ENCODE measurements at regions not wholly inside any gene's neighbourhood (a gene's known extent, or its start where the extent isn't known, plus 50 kb on each side); places are given as distances from the start of the nearest gene placed in this dataset.

- peak; percentile 85 for DNase-seq (ENCODE audit: low read depth)
Measured at GRCh38 chr20:40493071-40493470, 196.0 kb downstream of the MAFB start.

- DNase-seq (ENCODE audit: low read depth) = no peak
Measured at GRCh38 chr20:40491009-40491590, 197.9 kb downstream of the MAFB start.

GRCh38 chr20:40489886-40490285 is 199.2 kb downstream of the MAFB start:
- peak; percentile 98 for DNase-seq (ENCODE audit: low read depth)

- DNase-seq (ENCODE audit: low read depth) = no peak
Measured at GRCh38 chr20:40488401-40488800, 200.6 kb downstream of the MAFB start.

GRCh38 chr20:40486297-40486696 is 202.7 kb downstream of the MAFB start:
- DNase-seq (ENCODE audit: low read depth) = no peak

- no peak for DNase-seq (ENCODE audit: low read depth)
Measured at GRCh38 chr20:40481743-40482458, 207.1 kb downstream of the MAFB start.

GRCh38 chr20:40481337-40481736 is 207.7 kb downstream of the MAFB start:
- DNase-seq (ENCODE audit: low read depth) = no peak

GRCh38 chr20:40477805-40478204 is 211.2 kb downstream of the MAFB start:
- peak; percentile 23 for DNase-seq (ENCODE audit: low read depth)

- DNase-seq (ENCODE audit: low read depth) = no peak
Measured at GRCh38 chr20:40476461-40476860, 212.6 kb downstream of the MAFB start.

GRCh38 chr20:40472905-40473304 is 216.1 kb downstream of the MAFB start:
- no peak for DNase-seq (ENCODE audit: low read depth)

GRCh38 chr20:40471261-40471629 is 217.8 kb downstream of the MAFB start:
- no peak for DNase-seq (ENCODE audit: low read depth)

GRCh38 chr20:40470445-40471260 is 218.4 kb downstream of the MAFB start:
- no peak for DNase-seq (ENCODE audit: low read depth)

GRCh38 chr20:40468759-40469158 is 220.3 kb downstream of the MAFB start:
- DNase-seq (ENCODE audit: low read depth) = no peak

GRCh38 chr20:40467703-40468411 is 221.2 kb downstream of the MAFB start:
- no peak for DNase-seq (ENCODE audit: low read depth)

- no peak for DNase-seq (ENCODE audit: low read depth)
Measured at GRCh38 chr20:40467067-40467466, 222.0 kb downstream of the MAFB start.

- DNase-seq (ENCODE audit: low read depth) = no peak
Measured at GRCh38 chr20:40464731-40465208, 224.3 kb downstream of the MAFB start.

GRCh38 chr20:40463171-40463570 is 225.9 kb downstream of the MAFB start:
- no peak for DNase-seq (ENCODE audit: low read depth)

GRCh38 chr20:40462566-40462965 is 226.5 kb downstream of the MAFB start:
- no peak for DNase-seq (ENCODE audit: low read depth)

- no peak for DNase-seq (ENCODE audit: low read depth)
Measured at GRCh38 chr20:40459299-40459698, 229.7 kb downstream of the MAFB start.

GRCh38 chr20:40457404-40457803 is 231.6 kb downstream of the MAFB start:
- DNase-seq (ENCODE audit: low read depth) = no peak

GRCh38 chr20:40452758-40453157 is 236.3 kb downstream of the MAFB start:
- no peak for DNase-seq (ENCODE audit: low read depth)

- no peak for DNase-seq (ENCODE audit: low read depth)
Measured at GRCh38 chr20:40451552-40451951, 237.5 kb downstream of the MAFB start.
